Kidney (tissue), 13 donors: ENCODE measurements at regions not wholly inside any gene's neighbourhood (a gene's known extent, or its start where the extent isn't known, plus 50 kb on each side); places are given as distances from the start of the nearest gene placed in this dataset.

Experiments
- DNase-seq, 5 donors: peaks; one replicate each; pipeline ENCODE4 v3.0.0-alpha.2; 2013 to 2020
- FAIRE-seq: peaks from 2 replicates; lab custom pipeline; 2012; peaks lifted over from hg19 to GRCh38; lab: Jason Lieb, UNC
- H3K27ac ChIP-seq, 2 donors: one replicate each; pipeline ENCODE4 v1.7.0; 2013; ENCODE audit warnings: low read depth in 2 of 2, low read length in 2 of 2, inconsistent platforms in 1 of 2
- H3K27me3 ChIP-seq: one replicate; pipeline ENCODE4 v1.7.1; 2013; ENCODE audit warnings: low read length, inconsistent platforms; ENCODE audit not compliant: control insufficient read depth, insufficient read depth
- H3K36me3 ChIP-seq, 3 donors: one replicate each; pipeline versions ENCODE4 v1.7.0 to v1.7.1; 2013; ENCODE audit warnings: low read length in 3 of 3, control low read depth in 1 of 3, inconsistent platforms in 1 of 3; ENCODE audit not compliant: insufficient read depth in 3 of 3, control insufficient read depth in 2 of 3
- H3K4me1 ChIP-seq, 3 donors: one replicate each; pipeline versions ENCODE4 v1.7.0 to v1.7.1; 2013; ENCODE audit warnings: low read length in 3 of 3, inconsistent platforms in 1 of 3, low read depth in 1 of 3; ENCODE audit not compliant: control insufficient read depth in 2 of 3, insufficient read depth in 2 of 3
- H3K4me3 ChIP-seq, 3 donors: one replicate each; pipeline versions ENCODE4 v1.7.0 to v1.8.1; 2013; ENCODE audit warnings: low read length in 3 of 3, control low read depth in 1 of 3, inconsistent platforms in 1 of 3
- H3K9ac ChIP-seq, 3 donors: one replicate each; pipeline versions ENCODE4 v1.7.0 to v1.7.1; 2013; ENCODE audit warnings: low read length in 3 of 3, control low read depth in 1 of 3, inconsistent platforms in 1 of 3
- H3K9me3 ChIP-seq, 3 donors: one replicate each; pipeline versions ENCODE4 v1.7.0 to v1.7.1; 2013; ENCODE audit warnings: low read length in 3 of 3, control low read depth in 1 of 3, inconsistent platforms in 1 of 3; ENCODE audit not compliant: control insufficient read depth in 2 of 3, insufficient read depth in 1 of 3
- intact Hi-C: fragments of 100-400 bp; cut with DNase I; formaldehyde crosslinking; loops from one replicate; pipeline ENCODE4 v1.11.1; 2022
- TF ChIP-seq, protein P1 (sequence below): IDR thresholded peaks from 3 replicates; pipeline ENCODE4 v1.5.1; 2012; ENCODE audit warnings: mild to moderate bottlenecking, moderate library complexity, borderline replicate concordance; ENCODE audit not compliant: insufficient read depth; ENCODE audit errors: extremely low read depth
- donor health status: control.
- donor health status: control.
- donor health status: control.
- donor health status: control.
- donor health status: control.
- donor health status: DM: yes; HTN: yes; CAD: no.
- donor health status: Normal renal cell carcinoma (clear cell type).

DNA sequence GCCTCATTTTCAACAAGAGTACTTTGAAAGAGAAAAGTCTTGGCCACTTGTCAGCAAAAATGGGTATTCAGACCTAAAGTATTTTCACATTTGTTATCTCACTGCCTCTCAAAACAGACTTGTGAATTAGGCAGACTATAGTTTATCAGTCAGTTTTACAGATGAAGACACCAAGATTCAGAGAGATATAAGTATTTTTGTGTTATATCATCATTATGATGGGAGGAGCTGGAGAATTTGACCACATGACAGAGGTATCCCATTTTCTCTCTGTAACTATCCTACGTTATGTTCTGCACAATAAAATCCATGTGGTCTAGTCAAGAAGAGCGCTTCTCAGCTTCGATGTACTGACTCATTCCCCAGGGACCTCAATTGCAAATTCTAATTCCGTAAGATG, 213.7 kb downstream of the MYCN start:
- Histone ChIP-seq H3K4me1 (no peaks in the 10 kb centered on the region), H3K9me3 (peaks cover 0 to 3% (median 0%) of the 10 kb centered on the region in 3 donors), H3K9ac (no peak overlapping the region), H3K4me3 (no peak overlapping the region), H3K27ac (no peak overlapping the region), H3K27me3 (no peaks in the 10 kb centered on the region), H3K36me3 (no peaks in the 10 kb centered on the region)
- intact Hi-C loops: no loop called here
- DNase-seq (no peak), FAIRE-seq (no peak)
- TF ChIP-seq, protein P1, sequence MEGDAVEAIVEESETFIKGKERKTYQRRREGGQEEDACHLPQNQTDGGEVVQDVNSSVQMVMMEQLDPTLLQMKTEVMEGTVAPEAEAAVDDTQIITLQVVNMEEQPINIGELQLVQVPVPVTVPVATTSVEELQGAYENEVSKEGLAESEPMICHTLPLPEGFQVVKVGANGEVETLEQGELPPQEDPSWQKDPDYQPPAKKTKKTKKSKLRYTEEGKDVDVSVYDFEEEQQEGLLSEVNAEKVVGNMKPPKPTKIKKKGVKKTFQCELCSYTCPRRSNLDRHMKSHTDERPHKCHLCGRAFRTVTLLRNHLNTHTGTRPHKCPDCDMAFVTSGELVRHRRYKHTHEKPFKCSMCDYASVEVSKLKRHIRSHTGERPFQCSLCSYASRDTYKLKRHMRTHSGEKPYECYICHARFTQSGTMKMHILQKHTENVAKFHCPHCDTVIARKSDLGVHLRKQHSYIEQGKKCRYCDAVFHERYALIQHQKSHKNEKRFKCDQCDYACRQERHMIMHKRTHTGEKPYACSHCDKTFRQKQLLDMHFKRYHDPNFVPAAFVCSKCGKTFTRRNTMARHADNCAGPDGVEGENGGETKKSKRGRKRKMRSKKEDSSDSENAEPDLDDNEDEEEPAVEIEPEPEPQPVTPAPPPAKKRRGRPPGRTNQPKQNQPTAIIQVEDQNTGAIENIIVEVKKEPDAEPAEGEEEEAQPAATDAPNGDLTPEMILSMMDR: no peak

DNA sequence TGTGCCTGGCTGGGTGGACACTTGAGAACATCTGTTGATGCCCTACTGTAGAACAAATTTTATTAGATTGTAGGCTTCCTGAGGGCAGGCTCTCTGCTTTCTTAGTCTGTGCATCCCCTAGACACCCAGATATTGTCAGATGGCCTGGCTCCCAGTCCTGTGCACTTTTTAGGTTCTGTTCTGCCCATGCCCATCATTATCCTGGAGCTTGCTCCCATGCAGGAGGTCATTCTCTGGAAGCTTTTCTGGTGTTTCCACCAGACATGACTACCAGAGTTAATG, 213.3 kb downstream of the MYCN start:
- intact Hi-C loops: no loop called here
- Histone ChIP-seq H3K4me3 (no peak overlapping the region), H3K4me1 (no peaks in the 10 kb centered on the region), H3K9ac (no peak overlapping the region), H3K9me3 (peaks cover 0 to 3% (median 0%) of the 10 kb centered on the region in 3 donors), H3K36me3 (no peaks in the 10 kb centered on the region), H3K27ac (no peak overlapping the region), H3K27me3 (no peaks in the 10 kb centered on the region)
- no peak for FAIRE-seq
- TF ChIP-seq, protein P1: no peak
- DNase-seq: no peak

DNA sequence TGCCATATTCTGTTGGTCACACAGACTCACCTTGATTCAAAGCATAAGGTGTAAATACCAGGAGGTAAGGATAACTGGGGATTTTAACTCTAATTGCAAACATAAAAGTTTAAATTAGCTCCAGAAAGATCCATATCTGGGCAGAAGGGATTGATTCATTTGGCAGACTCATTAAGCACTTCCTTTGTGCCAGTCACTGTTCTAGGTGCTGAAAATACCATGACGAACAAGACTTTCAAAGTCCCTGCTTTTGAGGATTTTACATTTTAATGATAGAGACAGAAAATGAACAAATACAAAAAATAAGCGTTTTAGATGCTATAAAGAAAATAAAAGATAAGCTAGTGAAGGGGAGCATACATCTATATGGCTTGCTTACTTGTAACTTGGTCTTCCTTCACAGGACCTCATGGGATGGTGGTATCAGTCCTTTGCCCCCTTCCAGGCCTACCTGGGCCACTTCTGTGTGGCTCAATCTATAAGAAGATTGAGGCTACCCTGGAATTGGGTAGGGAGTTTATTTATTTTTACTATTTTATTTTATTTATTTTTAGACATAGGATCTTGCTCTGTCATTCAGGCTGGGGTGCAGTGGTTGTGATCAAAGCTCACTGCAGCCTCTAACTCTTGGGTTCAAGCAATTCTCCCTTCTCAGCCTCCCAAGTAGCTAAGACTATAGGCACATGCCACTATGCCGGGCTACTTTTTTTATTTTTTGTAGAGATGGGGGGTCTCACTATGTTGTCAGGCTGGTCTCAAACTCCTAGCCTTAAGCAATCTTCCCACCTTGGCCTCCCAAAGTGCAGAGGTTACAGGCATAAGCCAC, 212.8 kb downstream of the MYCN start:
- TF ChIP-seq, protein P1: no peak
- no peak overlapping the region for H3K9ac ChIP-seq
- no peak overlapping the region for H3K4me3 ChIP-seq
- no peaks in the 10 kb centered on the region for H3K4me1 ChIP-seq
- no peaks in the 10 kb centered on the region for H3K36me3 ChIP-seq
- no peak overlapping the region for H3K27ac ChIP-seq
- H3K27me3 ChIP-seq: no peaks in the 10 kb centered on the region
- FAIRE-seq (no peak), DNase-seq (no peak)
- H3K9me3 ChIP-seq: peaks cover 0 to 3% (median 0%) of the 10 kb centered on the region in 3 donors
- intact Hi-C loops: no loop called here
